Uterus (tissue), 3 donors: ENCODE measurements at regions not wholly inside any gene's neighbourhood (a gene's known extent, or its start where the extent isn't known, plus 50 kb on each side); places are given as distances from the start of the nearest gene placed in this dataset.

Experiments
- DNase-seq, 2 donors: peaks; one replicate each; pipeline ENCODE4 v3.0.0-alpha.2; 2019 to 2020
- H3K27ac ChIP-seq, 2 donors: fragments of 200-600 bp; sonication (generic); 1 replicate in 1 of 2; 2 replicates in 1 of 2; pipeline ENCODE4 v1.5.1; 2016 to 2018
- H3K27me3 ChIP-seq, 2 donors: fragments of 200-600 bp; sonication (generic); one replicate each; pipeline ENCODE4 v1.5.1; 2018 to 2019; ENCODE audit warnings: control low read depth in 1 of 2
- H3K36me3 ChIP-seq, 2 donors: fragments of 200-600 bp; sonication (generic); one replicate each; pipeline ENCODE4 v1.5.1; 2019; ENCODE audit warnings: control low read depth in 1 of 2
- H3K4me1 ChIP-seq, 2 donors: fragments of 200-600 bp; sonication (generic); one replicate each; pipeline ENCODE4 v1.5.1; 2018 to 2019; ENCODE audit warnings: control low read depth in 1 of 2
- H3K4me3 ChIP-seq, 2 donors: fragments of 200-600 bp; sonication (generic); 1 replicate in 1 of 2; 2 replicates in 1 of 2; pipeline ENCODE4 v1.5.1; 2018 to 2019; ENCODE audit warnings: mild to moderate bottlenecking in 1 of 2
- H3K9me3 ChIP-seq, 2 donors: fragments of 200-600 bp; sonication (generic); one replicate each; pipeline ENCODE4 v1.5.1; 2019; ENCODE audit warnings: control low read depth in 1 of 2
- POLR2A ChIP-seq, 2 donors: fragments of 450-650 bp; IDR thresholded peaks; one replicate each; pipeline ENCODE4 v1.6.1; 2016; ENCODE audit warnings: antibody characterized with exemption in 2 of 2, mild to moderate bottlenecking in 1 of 2, moderate library complexity in 1 of 2
- intact Hi-C: fragments of 100-400 bp; cut with DNase I; formaldehyde crosslinking; loops from one replicate; pipeline ENCODE4 v1.15.1; 2023; ENCODE audit warnings: low total_unique reads
- TF ChIP-seq, protein P1 (sequence below), 4 experiments: fragments of 200-600 bp in 2 of 4; fragments of 450-650 bp in 2 of 4; sonication (generic) in 2 of 4; IDR thresholded peaks; one replicate each; pipeline ENCODE4 v1.5.1; 2016 to 2019; ENCODE audit warnings: antibody characterized with exemption in 4 of 4, mild to moderate bottlenecking in 2 of 4, moderate library complexity in 1 of 4
- donor health status: DM: yes; HTN: yes; CAD: no.

DNA sequence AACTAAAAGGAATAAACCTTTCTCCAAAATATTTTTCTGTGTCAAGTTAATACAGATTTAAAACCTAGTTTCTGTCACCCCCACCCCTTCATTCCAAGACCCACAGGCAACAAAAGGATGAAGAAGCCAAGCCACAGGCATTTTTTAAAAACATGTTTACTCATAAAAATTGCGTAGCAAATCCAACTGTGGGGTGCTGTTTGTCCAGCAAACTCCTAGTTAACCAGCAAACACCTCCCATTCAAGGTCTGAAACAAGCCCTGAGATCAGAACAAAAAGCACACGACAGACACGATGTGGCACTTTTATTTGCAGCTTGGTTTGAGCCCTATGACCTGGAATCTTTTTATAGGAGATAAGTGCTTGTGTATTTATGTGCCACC is 149.9 kb upstream of the CAMK1G start:
- intact Hi-C loops: no loop called here

DNA sequence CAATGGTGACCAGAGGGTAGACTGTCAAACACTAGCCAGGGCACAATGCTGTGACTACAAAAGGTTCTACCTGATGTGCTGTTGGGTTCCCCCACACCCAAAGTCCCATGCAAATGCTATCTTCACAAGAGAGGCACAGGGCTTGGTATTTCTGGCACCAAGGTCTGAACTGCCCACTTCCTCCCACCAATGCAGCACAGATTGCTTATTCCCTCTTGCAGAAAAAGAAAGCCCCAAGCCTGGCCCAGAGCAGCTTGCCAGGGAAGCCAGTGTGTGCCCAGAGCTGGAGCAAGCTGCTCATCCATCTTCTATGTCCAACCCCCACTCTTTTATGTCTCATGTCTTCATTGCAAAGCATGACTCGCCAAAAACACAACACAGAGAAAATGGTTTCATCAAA is 149.4 kb upstream of the CAMK1G start:
- Histone ChIP-seq H3K4me3 (no peak overlapping the region), H3K27me3 (no peaks in the 10 kb centered on the region), H3K9me3 (no peaks in the 10 kb centered on the region), H3K4me1 (peaks cover 0 to 6% of the 10 kb centered on the region in 2 donors), H3K36me3 (no peaks in the 10 kb centered on the region), H3K27ac (no peak overlapping the region)
- TF ChIP-seq POLR2A (IDR thresholded peaks at IDR 0.05): no peak
- TF ChIP-seq, protein P1, sequence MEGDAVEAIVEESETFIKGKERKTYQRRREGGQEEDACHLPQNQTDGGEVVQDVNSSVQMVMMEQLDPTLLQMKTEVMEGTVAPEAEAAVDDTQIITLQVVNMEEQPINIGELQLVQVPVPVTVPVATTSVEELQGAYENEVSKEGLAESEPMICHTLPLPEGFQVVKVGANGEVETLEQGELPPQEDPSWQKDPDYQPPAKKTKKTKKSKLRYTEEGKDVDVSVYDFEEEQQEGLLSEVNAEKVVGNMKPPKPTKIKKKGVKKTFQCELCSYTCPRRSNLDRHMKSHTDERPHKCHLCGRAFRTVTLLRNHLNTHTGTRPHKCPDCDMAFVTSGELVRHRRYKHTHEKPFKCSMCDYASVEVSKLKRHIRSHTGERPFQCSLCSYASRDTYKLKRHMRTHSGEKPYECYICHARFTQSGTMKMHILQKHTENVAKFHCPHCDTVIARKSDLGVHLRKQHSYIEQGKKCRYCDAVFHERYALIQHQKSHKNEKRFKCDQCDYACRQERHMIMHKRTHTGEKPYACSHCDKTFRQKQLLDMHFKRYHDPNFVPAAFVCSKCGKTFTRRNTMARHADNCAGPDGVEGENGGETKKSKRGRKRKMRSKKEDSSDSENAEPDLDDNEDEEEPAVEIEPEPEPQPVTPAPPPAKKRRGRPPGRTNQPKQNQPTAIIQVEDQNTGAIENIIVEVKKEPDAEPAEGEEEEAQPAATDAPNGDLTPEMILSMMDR (IDR thresholded peaks at IDR 0.05): no peak
- no peak for DNase-seq
- intact Hi-C loops: no loop called here

More for the DNA sequence above, 149.9 kb upstream of the CAMK1G start:
- Histone ChIP-seq H3K36me3 (no peaks in the 10 kb centered on the region), H3K4me3 (no peak overlapping the region), H3K27me3 (no peaks in the 10 kb centered on the region), H3K27ac (no peak overlapping the region), H3K9me3 (no peaks in the 10 kb centered on the region), H3K4me1 (peaks cover 0 to 6% of the 10 kb centered on the region in 2 donors)
- TF ChIP-seq, protein P1 (IDR thresholded peaks at IDR 0.05): no peak
- no peak for TF ChIP-seq POLR2A (IDR thresholded peaks at IDR 0.05)
- no peak for DNase-seq

DNA sequence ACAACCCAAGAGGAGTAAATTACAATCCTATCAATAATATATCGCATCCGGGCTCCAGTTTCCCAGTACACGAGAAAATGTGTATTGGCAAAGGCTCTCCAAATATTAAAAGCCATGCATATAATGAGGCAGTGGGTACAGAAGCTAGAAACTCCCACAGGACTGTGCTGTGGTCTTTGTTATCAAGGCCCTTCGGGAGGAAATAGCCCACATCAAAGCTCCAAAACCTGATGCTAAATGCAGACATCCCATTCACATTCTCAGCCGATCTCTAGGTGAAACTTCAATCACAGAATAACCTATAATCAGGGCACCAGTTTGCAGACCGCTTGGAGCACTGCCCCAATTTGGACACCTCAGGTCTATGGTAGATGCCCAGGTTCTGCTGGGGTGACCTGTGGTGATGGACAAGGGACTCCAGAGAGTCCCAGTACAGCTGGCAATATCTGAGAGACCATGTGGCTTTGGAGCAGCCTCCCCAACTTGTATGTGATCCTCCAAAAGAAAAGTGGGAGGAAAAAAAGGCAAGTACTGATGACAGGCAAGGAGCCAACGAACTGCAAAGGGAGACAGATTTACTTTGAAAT is 148.8 kb upstream of the CAMK1G start:
- intact Hi-C loops: no loop called here
- DNase-seq: no peak
- H3K9me3 ChIP-seq: no peaks in the 10 kb centered on the region
- H3K27me3 ChIP-seq: no peaks in the 10 kb centered on the region
- H3K4me3 ChIP-seq: no peak overlapping the region
- TF ChIP-seq, protein P1 (IDR thresholded peaks at IDR 0.05): no peak
- no peak for TF ChIP-seq POLR2A (IDR thresholded peaks at IDR 0.05)
- no peaks in the 10 kb centered on the region for H3K36me3 ChIP-seq
- peaks cover 0 to 6% of the 10 kb centered on the region in 2 donors for H3K4me1 ChIP-seq
- no peak overlapping the region for H3K27ac ChIP-seq

DNA sequence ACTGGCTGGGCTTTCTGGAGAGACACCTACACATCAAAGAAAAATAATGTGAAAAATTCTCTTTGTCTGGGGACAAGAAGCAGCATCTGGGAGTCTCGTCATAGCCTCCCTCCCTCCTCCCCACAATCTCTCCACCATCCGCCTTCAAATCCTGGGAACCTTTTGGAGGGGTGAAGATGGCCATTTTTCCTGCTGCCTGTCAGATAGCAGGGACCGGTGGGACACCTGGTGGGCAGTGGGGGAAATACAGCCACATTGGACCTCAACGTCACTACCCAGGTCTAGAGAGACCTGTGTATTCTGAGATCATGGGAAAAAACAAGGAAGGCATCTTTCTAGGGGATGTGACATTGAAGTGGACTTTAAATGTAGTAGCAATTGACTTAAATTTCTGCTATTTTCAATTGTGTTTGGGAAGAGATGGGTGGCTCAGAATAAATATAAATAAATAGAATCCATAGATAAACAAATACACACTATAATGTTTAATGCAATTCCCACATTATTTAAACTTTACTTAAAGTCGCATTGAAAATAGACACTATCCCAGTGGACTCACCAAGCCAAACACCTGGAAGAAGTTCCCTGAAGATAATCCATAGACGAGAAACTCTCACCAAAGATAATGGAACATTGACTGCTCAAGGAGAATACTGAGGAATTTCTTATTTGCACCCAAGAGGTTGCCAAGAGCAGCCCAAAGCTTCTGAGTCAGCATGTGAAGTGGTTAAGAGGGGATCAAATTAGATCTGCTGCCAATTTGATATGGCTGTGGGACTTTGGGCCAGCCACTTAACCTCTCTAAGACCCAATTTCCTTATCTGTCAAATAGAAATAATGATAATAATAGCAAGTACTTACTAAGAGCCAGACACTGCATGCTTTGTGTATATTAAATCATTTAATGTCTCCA is 147.6 kb upstream of the CAMK1G start:
- intact Hi-C loops: no loop called here
- H3K4me3 ChIP-seq: no peak overlapping the region
- peak; percentile 68 to 76 for DNase-seq
- no peaks in the 10 kb centered on the region for H3K9me3 ChIP-seq
- peaks cover 0 to 6% of the 10 kb centered on the region in 2 donors for H3K4me1 ChIP-seq
- TF ChIP-seq POLR2A (IDR thresholded peaks at IDR 0.05): no peak
- TF ChIP-seq, protein P1 (IDR thresholded peaks at IDR 0.05): peak; percentile 59 to 77 (median 68)
- no peaks in the 10 kb centered on the region for H3K27me3 ChIP-seq
- no peaks in the 10 kb centered on the region for H3K36me3 ChIP-seq
- peak overlapping the region; percentile 25 to 48 for H3K27ac ChIP-seq

DNA sequence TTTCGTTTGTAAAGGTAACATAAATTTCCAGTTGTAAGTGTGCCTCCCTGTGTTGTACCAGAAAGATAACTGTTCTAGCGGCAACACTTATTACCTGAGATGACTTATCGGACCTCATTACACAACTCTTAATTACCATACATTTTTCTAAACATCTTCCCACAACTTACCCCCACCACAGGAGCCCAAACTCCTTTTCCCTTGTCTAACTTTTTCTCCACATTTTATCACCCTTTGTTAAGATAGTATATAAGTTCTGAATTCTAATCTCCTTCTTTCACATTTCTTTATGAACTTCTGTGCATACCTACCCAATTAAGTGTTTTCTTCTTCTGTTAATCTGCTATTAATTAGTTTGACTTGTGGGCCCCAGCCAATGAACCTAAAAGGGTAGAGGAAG is 143.7 kb upstream of the CAMK1G start:
- no peak for DNase-seq
- H3K9me3 ChIP-seq: no peaks in the 10 kb centered on the region
- H3K27ac ChIP-seq: no peak overlapping the region
- intact Hi-C loops: no loop called here
- no peaks in the 10 kb centered on the region for H3K4me1 ChIP-seq
- TF ChIP-seq, protein P1 (IDR thresholded peaks at IDR 0.05): no peak
- no peak for TF ChIP-seq POLR2A (IDR thresholded peaks at IDR 0.05)
- H3K4me3 ChIP-seq: no peak overlapping the region
- no peaks in the 10 kb centered on the region for H3K36me3 ChIP-seq
- H3K27me3 ChIP-seq: no peaks in the 10 kb centered on the region
